ENCODE measurements at regions not wholly inside any gene's neighbourhood (a gene's known extent, or its start where the extent isn't known, plus 50 kb on each side); places are given as distances from the start of the nearest gene placed in this dataset.

DNA sequence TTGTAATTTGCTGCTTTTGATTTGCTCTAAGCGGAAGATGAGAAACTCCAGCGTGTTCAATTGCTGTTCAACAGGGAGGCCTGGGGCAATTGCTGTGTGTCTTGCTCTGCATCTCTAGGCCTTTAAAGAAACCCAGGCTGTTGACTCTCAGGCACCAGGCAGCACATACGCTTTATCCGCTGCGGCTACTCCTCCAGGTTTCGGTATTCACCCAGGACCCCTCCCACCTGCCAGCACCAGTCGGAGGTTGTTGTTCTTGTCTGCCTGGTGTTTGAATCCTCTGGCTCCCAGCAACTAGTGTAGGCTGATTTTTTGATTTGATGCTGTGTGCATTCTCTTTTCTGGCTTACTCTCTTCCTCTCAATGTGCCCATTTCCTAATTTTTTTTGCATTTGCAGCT is 383.1 kb downstream of the TSN start:
- H3K27ac ChIP-seq (ENCODE audit: low read depth, low read length) = no peak overlapping the region
- no peaks in the 10 kb centered on the region for H3K27me3 ChIP-seq (ENCODE audit: control insufficient read depth in 1 of 2, insufficient read depth in 2 of 2, low read length in 2 of 2)
- no peaks in the 10 kb centered on the region for H3K9me3 ChIP-seq (ENCODE audit: control insufficient read depth in 1 of 2, low read length in 2 of 2)
- no peak overlapping the region for H3K9ac ChIP-seq (ENCODE audit: low read depth in 1 of 2, low read length in 2 of 2)
- H3K4me1 ChIP-seq (ENCODE audit: control insufficient read depth in 1 of 2, insufficient read depth in 2 of 2, low read length in 2 of 2) = no peaks in the 10 kb centered on the region
- H3K36me3 ChIP-seq (ENCODE audit: control insufficient read depth in 1 of 2, insufficient read depth in 2 of 2, low read length in 2 of 2) = no peaks in the 10 kb centered on the region
- no peak overlapping the region for H3K4me3 ChIP-seq (ENCODE audit: low read depth in 1 of 2, low read length in 2 of 2)

DNA sequence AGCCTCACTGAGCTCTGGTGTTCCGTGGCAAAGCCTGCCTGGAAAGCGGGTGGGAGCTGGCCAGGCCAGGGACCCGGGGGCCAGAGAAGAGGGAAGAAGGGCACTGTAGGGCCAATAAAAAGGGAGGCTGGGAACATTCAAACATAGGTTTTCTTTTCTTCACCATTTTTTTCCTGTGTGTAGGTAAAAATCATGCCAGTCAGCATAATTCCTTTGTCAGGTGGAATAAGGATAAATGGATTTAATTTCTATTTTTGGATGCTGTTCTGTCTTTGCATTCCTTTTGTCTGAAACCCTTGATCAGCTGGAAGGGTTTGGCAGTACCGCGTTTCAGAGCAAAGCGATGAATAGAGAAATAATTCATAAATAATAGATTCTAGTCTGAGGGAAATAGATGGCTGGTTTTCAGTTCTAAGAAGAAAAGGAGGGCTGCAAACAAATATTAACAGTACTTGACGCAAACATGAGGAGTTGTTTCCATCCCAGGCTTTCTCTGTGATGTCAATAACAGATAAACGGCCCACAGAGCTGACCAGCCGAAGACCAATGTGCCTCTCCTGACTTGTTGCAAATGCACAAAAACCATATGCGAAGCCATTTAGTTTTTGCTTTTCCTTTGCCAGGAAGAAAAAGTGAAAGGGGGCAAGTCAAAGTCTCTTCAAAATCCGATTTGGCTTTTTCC is 384.4 kb downstream of the TSN start:
- Histone ChIP-seq H3K27ac (ENCODE audit: low read depth, low read length) (no peak overlapping the region), H3K9me3 (ENCODE audit: control insufficient read depth in 1 of 2, low read length in 2 of 2) (no peaks in the 10 kb centered on the region), H3K9ac (ENCODE audit: low read depth in 1 of 2, low read length in 2 of 2) (no peak overlapping the region), H3K4me3 (ENCODE audit: low read depth in 1 of 2, low read length in 2 of 2) (no peak overlapping the region), H3K27me3 (ENCODE audit: control insufficient read depth in 1 of 2, insufficient read depth in 2 of 2, low read length in 2 of 2) (no peaks in the 10 kb centered on the region), H3K4me1 (ENCODE audit: control insufficient read depth in 1 of 2, insufficient read depth in 2 of 2, low read length in 2 of 2) (no peaks in the 10 kb centered on the region), H3K36me3 (ENCODE audit: control insufficient read depth in 1 of 2, insufficient read depth in 2 of 2, low read length in 2 of 2) (no peaks in the 10 kb centered on the region)

DNA sequence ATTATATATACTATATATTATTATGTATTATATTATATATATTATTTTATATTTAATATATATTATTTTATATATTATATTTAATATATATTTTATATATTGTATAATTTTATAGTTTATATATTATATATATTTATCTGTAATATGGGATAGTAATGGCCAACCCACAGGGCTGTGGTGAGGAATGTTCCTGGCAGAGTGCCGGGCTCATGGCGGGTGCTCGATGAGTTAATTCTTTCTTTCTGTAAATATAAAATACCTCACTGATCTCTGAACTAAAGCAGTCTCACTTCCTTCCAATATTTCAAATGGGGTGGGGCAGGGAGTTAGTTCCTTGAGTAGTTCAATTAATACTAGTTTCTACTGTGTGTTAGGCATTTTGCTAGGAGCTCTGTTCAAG is 389.4 kb downstream of the TSN start:
- H3K4me3 ChIP-seq (ENCODE audit: low read depth in 1 of 2, low read length in 2 of 2) = no peak overlapping the region
- H3K27ac ChIP-seq (ENCODE audit: low read depth, low read length) = no peak overlapping the region
- H3K4me1 ChIP-seq (ENCODE audit: control insufficient read depth in 1 of 2, insufficient read depth in 2 of 2, low read length in 2 of 2) = no peaks in the 10 kb centered on the region
- H3K9me3 ChIP-seq (ENCODE audit: control insufficient read depth in 1 of 2, low read length in 2 of 2) = no peaks in the 10 kb centered on the region
- no peaks in the 10 kb centered on the region for H3K27me3 ChIP-seq (ENCODE audit: control insufficient read depth in 1 of 2, insufficient read depth in 2 of 2, low read length in 2 of 2)
- H3K9ac ChIP-seq (ENCODE audit: low read depth in 1 of 2, low read length in 2 of 2) = no peak overlapping the region
- no peaks in the 10 kb centered on the region for H3K36me3 ChIP-seq (ENCODE audit: control insufficient read depth in 1 of 2, insufficient read depth in 2 of 2, low read length in 2 of 2)

DNA sequence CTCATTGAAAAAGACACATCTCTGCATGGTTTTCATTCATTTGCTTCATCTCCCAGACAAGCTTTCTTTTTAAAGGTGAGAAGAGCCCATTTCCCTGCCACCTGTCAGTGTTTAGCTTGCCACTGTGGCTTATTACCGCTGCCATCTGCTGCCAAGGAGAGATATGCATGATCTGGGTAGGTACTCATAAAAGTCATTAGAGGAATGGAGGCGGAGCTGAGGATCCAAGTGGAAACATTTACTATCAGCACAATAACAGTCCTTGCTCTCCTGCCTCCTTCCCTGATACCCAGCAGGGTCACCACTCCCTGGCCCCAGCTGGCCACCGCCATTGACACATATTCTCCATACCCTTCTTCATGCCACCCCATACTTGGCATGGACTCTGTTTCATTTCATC is 390.4 kb downstream of the TSN start:
- Histone ChIP-seq H3K27ac (ENCODE audit: low read depth, low read length) (no peak overlapping the region), H3K9me3 (ENCODE audit: control insufficient read depth in 1 of 2, low read length in 2 of 2) (no peaks in the 10 kb centered on the region), H3K4me1 (ENCODE audit: control insufficient read depth in 1 of 2, insufficient read depth in 2 of 2, low read length in 2 of 2) (no peaks in the 10 kb centered on the region), H3K4me3 (ENCODE audit: low read depth in 1 of 2, low read length in 2 of 2) (no peak overlapping the region), H3K9ac (ENCODE audit: low read depth in 1 of 2, low read length in 2 of 2) (no peak overlapping the region), H3K36me3 (ENCODE audit: control insufficient read depth in 1 of 2, insufficient read depth in 2 of 2, low read length in 2 of 2) (no peaks in the 10 kb centered on the region), H3K27me3 (ENCODE audit: control insufficient read depth in 1 of 2, insufficient read depth in 2 of 2, low read length in 2 of 2) (no peaks in the 10 kb centered on the region)

DNA sequence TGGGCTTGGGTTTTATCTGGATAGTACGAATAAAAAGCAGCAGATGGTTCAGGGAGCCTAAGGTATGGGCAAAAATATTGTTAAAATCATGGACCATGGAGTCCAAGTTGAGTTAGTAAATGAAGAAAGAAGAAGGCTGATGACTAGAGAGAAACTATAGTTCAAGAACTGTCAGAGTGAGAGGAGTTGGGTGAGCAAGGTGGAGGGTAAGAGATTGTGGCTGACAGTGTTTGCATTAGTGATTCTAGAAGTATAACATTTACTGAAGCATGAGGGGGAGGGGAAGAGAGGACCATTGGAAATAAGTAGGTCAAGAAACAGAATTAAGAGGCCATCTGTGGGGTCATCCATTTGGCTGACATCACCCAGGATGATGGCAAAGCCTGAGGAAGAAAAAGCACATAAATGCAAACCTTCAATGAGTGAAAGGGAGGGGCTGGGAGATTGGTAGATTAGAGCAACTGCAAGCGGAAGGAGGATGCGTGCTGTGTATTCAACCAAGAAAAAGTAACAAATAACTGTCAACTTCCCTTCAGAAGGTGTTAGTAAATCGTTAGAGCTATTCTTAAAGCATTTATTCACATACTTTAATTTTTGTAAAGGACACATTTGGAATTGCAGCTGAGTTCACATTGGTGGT is 392.8 kb downstream of the TSN start:
- H3K36me3 ChIP-seq (ENCODE audit: control insufficient read depth in 1 of 2, insufficient read depth in 2 of 2, low read length in 2 of 2) = no peaks in the 10 kb centered on the region
- no peak overlapping the region for H3K9ac ChIP-seq (ENCODE audit: low read depth in 1 of 2, low read length in 2 of 2)
- H3K4me3 ChIP-seq (ENCODE audit: low read depth in 1 of 2, low read length in 2 of 2) = no peak overlapping the region
- H3K4me1 ChIP-seq (ENCODE audit: control insufficient read depth in 1 of 2, insufficient read depth in 2 of 2, low read length in 2 of 2) = no peaks in the 10 kb centered on the region
- H3K9me3 ChIP-seq (ENCODE audit: control insufficient read depth in 1 of 2, low read length in 2 of 2) = no peaks in the 10 kb centered on the region
- no peaks in the 10 kb centered on the region for H3K27me3 ChIP-seq (ENCODE audit: control insufficient read depth in 1 of 2, insufficient read depth in 2 of 2, low read length in 2 of 2)
- no peak overlapping the region for H3K27ac ChIP-seq (ENCODE audit: low read depth, low read length)

DNA sequence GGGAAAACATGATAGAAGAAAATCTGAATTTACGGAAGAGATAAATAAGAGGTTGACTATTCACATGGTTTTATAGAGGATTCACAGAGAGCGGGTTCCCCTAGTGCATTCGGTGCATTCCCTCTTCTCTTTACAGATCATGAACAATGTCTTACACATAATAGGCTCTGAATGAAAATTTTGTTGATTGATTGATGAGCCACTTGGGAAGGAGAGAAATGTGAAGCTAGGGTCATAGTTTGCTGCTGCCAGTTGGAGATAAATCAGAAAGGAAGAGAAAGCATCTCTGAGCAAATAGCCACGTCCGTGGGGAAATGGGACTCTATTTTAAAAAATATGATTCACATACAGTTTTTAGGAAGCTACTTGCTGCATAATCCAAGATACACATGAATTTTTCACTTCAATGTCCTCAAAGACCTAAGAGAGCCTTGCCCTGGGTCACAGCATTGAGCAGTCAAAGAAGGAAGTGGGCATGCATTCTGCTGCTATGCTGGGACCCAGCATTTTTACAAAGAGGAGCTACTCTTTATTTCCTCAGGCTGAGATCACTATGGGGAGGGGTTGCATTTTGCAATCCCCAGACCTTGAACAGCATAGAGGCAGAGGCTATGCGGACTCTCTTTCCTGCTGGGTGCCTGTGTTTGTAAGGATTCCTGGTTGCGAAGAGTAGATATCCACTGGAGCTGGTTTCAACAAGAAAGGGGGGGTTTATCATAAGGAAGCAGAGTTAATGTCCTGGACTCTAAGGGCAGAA is 395.3 kb downstream of the TSN start:
- Histone ChIP-seq H3K36me3 (ENCODE audit: control insufficient read depth in 1 of 2, insufficient read depth in 2 of 2, low read length in 2 of 2) (no peaks in the 10 kb centered on the region), H3K27me3 (ENCODE audit: control insufficient read depth in 1 of 2, insufficient read depth in 2 of 2, low read length in 2 of 2) (no peaks in the 10 kb centered on the region), H3K4me1 (ENCODE audit: control insufficient read depth in 1 of 2, insufficient read depth in 2 of 2, low read length in 2 of 2) (no peaks in the 10 kb centered on the region), H3K4me3 (ENCODE audit: low read depth in 1 of 2, low read length in 2 of 2) (no peak overlapping the region), H3K27ac (ENCODE audit: low read depth, low read length) (no peak overlapping the region), H3K9me3 (ENCODE audit: control insufficient read depth in 1 of 2, low read length in 2 of 2) (no peaks in the 10 kb centered on the region), H3K9ac (ENCODE audit: low read depth in 1 of 2, low read length in 2 of 2) (no peak overlapping the region)

DNA sequence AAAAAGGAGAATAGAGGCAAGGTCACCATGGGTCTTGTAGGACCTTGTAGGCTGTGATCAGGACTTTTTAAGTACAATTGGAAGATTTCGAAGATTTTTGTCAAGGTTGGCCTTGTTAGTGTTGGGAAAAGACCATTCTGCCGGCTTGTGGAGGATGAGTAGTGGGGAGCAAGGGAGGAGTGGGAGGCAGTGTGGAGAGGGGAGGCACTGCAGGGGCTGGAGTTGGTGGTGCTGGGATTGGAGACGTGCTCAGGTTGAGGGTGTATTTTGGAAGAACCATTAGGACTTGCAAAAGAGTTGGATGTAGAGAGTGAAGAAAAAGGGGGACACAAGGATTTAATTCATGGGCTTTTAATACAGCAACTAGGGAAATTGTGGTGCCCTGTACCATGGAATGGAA is 397.1 kb downstream of the TSN start:
- Histone ChIP-seq H3K27ac (ENCODE audit: low read depth, low read length) (no peak overlapping the region), H3K4me1 (ENCODE audit: control insufficient read depth in 1 of 2, insufficient read depth in 2 of 2, low read length in 2 of 2) (no peaks in the 10 kb centered on the region), H3K27me3 (ENCODE audit: control insufficient read depth in 1 of 2, insufficient read depth in 2 of 2, low read length in 2 of 2) (no peaks in the 10 kb centered on the region), H3K36me3 (ENCODE audit: control insufficient read depth in 1 of 2, insufficient read depth in 2 of 2, low read length in 2 of 2) (no peaks in the 10 kb centered on the region), H3K9me3 (ENCODE audit: control insufficient read depth in 1 of 2, low read length in 2 of 2) (no peaks in the 10 kb centered on the region), H3K4me3 (ENCODE audit: low read depth in 1 of 2, low read length in 2 of 2) (no peak overlapping the region), H3K9ac (ENCODE audit: low read depth in 1 of 2, low read length in 2 of 2) (no peak overlapping the region)

DNA sequence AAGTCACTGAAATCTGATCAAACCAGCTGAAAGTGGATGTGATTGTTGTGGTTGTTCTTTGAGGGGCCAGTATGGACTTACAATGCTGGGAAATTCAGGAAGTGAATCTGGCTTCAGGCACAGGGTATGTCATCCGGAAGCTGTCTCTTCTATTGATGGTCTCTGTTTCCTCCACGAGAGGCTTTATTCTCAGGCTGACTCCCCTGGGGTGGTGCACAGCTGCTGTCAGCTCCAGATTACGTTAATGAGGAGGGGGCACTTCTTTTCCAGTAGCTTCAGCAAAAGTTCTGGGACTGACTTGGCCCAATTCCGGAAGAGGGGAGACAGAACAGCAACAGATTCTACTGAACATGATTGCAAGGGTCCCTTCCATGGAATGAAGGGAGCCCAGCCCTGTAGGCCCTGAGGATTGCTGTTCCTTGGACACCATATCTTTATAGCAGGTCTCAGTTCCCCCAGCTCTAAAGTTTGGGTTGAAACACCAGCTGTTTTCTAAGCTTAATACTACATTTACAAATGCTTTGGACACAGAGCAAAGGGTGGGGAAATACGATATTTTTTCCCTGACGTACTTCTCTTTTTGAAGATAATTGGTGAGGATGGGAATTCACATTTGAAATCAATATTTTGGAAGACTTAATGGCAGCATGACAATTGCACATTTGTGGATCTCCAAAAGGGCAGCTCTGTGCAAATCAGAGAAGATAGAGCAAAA is 400.9 kb downstream of the TSN start:
- H3K4me3 ChIP-seq (ENCODE audit: low read depth in 1 of 2, low read length in 2 of 2) = no peak overlapping the region
- H3K27ac ChIP-seq (ENCODE audit: low read depth, low read length) = no peak overlapping the region
- H3K9ac ChIP-seq (ENCODE audit: low read depth in 1 of 2, low read length in 2 of 2) = no peak overlapping the region
- no peaks in the 10 kb centered on the region for H3K27me3 ChIP-seq (ENCODE audit: control insufficient read depth in 1 of 2, insufficient read depth in 2 of 2, low read length in 2 of 2)
- no peaks in the 10 kb centered on the region for H3K4me1 ChIP-seq (ENCODE audit: control insufficient read depth in 1 of 2, insufficient read depth in 2 of 2, low read length in 2 of 2)
- H3K9me3 ChIP-seq (ENCODE audit: control insufficient read depth in 1 of 2, low read length in 2 of 2) = no peaks in the 10 kb centered on the region
- no peaks in the 10 kb centered on the region for H3K36me3 ChIP-seq (ENCODE audit: control insufficient read depth in 1 of 2, insufficient read depth in 2 of 2, low read length in 2 of 2)

DNA sequence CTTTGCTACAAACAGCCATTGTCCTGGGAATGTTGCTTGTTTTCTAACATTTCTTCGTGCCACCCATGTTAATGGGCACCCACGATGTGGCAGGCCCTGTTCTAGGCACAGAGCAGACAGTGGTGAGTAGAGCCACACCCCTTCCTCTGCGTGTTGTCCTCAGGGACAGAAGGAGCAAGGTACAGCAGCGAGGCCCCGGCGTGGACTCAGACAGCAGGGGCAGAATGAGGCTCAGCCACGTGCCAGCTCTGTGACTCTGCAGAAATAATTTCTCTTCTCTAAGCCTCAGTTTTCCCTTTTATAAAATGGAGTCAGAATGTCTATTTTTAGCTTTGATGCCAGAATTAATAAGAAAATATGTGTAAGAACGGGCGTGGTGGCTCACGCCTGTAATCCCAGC is 401.7 kb downstream of the TSN start:
- H3K9ac ChIP-seq (ENCODE audit: low read depth in 1 of 2, low read length in 2 of 2) = no peak overlapping the region
- H3K27me3 ChIP-seq (ENCODE audit: control insufficient read depth in 1 of 2, insufficient read depth in 2 of 2, low read length in 2 of 2) = no peaks in the 10 kb centered on the region
- no peak overlapping the region for H3K4me3 ChIP-seq (ENCODE audit: low read depth in 1 of 2, low read length in 2 of 2)
- no peak overlapping the region for H3K27ac ChIP-seq (ENCODE audit: low read depth, low read length)
- H3K4me1 ChIP-seq (ENCODE audit: control insufficient read depth in 1 of 2, insufficient read depth in 2 of 2, low read length in 2 of 2) = no peaks in the 10 kb centered on the region
- H3K9me3 ChIP-seq (ENCODE audit: control insufficient read depth in 1 of 2, low read length in 2 of 2) = no peaks in the 10 kb centered on the region
- H3K36me3 ChIP-seq (ENCODE audit: control insufficient read depth in 1 of 2, insufficient read depth in 2 of 2, low read length in 2 of 2) = no peaks in the 10 kb centered on the region

DNA sequence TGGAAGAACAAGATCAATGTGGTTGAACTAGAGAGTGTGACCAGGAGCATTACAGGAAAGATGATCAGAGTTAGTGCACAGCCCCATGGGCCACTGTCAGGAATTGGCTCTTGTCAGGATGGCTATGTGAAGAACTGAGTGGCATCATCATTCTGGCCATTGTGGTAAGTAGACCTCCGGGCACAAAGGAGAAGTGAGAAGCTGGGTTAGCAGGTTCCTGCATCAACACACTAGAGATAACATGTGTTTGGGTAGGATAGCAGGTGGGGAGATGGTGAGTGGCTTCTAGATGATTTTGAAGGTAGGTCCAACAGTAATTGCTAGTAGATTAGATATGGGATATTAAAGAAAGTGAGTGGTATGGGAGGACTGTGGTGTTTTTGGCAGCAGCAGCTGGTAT is 408.2 kb downstream of the TSN start:
- Histone ChIP-seq H3K27ac (ENCODE audit: low read depth, low read length) (no peak overlapping the region), H3K9ac (ENCODE audit: low read depth in 1 of 2, low read length in 2 of 2) (no peak overlapping the region), H3K4me1 (ENCODE audit: control insufficient read depth in 1 of 2, insufficient read depth in 2 of 2, low read length in 2 of 2) (no peaks in the 10 kb centered on the region), H3K4me3 (ENCODE audit: low read depth in 1 of 2, low read length in 2 of 2) (no peak overlapping the region), H3K9me3 (ENCODE audit: control insufficient read depth in 1 of 2, low read length in 2 of 2) (no peaks in the 10 kb centered on the region), H3K27me3 (ENCODE audit: control insufficient read depth in 1 of 2, insufficient read depth in 2 of 2, low read length in 2 of 2) (no peaks in the 10 kb centered on the region), H3K36me3 (ENCODE audit: control insufficient read depth in 1 of 2, insufficient read depth in 2 of 2, low read length in 2 of 2) (no peaks in the 10 kb centered on the region)

All from duodenal mucosa (tissue), 2 donors.